ENCODE measurements at regions not wholly inside any gene's neighbourhood (a gene's known extent, or its start where the extent isn't known, plus 50 kb on each side); places are given as distances from the start of the nearest gene placed in this dataset.

DNA sequence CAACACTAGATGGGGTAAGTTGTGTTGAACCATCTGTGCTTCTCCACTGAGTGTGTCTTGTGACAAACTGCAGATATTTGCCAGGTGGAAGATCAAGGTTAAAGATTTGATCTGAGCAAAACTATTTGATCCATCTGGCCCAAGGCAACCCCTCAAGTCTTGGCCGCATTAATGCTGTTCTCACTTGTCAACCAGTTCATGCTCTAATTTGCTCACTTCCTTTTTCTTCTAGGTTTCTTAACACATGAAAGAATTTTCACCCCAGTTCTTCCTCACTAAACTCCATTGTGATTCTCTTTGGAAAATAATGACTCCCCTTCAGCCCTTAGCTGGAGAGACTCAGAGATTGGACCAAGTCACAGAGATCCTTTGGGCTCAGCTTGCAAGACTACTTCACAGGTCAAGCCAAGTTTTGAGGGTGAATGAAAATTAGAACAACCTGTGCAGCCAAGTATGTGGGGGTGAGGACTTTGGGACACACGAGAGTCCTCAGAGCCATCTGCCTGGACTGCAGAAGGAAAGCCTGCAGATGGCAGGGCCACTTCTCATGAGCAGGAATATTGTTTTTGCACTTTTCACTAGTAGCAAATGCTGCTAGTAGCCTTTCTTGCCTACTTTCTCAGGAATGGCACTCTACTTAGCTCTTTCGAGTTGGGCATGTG, 166.5 kb downstream of the AXIN2 start:
- DNase-seq (ENCODE audit: low read depth): no peak
- H3K4me3 ChIP-seq (ENCODE audit: low read depth, low read length): no peak overlapping the region
- no peak for TF ChIP-seq CTCF (IDR thresholded peaks at IDR 0.05; ENCODE audit: low read depth, low read length, missing control alignments)

GRCh38 chr17:65393514-65393913, 167.9 kb downstream of the AXIN2 start:
- no peak overlapping the region for H3K4me3 ChIP-seq (ENCODE audit: low read depth, low read length)
- no peak for TF ChIP-seq CTCF (IDR thresholded peaks at IDR 0.05; ENCODE audit: low read depth, low read length, missing control alignments)
- no peak for DNase-seq (ENCODE audit: low read depth)

DNA sequence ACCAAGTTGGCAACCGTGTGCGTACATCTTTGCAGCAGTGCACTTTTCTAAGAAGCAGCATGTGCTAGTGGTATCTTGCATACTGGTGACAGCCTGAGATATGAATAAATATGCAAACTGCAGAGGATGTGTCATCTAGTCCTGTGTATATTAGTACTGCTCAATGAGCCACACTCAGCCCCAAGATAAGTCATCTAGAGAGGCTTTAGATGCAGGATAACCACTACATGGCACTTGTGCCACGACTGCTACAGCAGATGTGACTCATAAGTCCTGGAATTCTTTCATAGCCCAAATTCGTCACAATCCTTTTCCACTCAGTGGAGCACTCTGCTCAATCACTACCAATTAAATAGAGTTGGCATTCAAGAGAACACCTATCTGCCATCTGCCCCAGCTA, 171.5 kb downstream of the AXIN2 start:
- no peak for DNase-seq (ENCODE audit: low read depth)
- no peak overlapping the region for H3K4me3 ChIP-seq (ENCODE audit: low read depth, low read length)
- TF ChIP-seq CTCF (IDR thresholded peaks at IDR 0.05; ENCODE audit: low read depth, low read length, missing control alignments): no peak

GRCh38 chr17:65389426-65389825, 172.0 kb downstream of the AXIN2 start:
- no peak for TF ChIP-seq CTCF (IDR thresholded peaks at IDR 0.05; ENCODE audit: low read depth, low read length, missing control alignments)
- no peak for DNase-seq (ENCODE audit: low read depth)
- no peak overlapping the region for H3K4me3 ChIP-seq (ENCODE audit: low read depth, low read length)

GRCh38 chr17:65388911-65389310, 172.5 kb downstream of the AXIN2 start:
- H3K4me3 ChIP-seq (ENCODE audit: low read depth, low read length): no peak overlapping the region
- DNase-seq (ENCODE audit: low read depth): no peak
- no peak for TF ChIP-seq CTCF (IDR thresholded peaks at IDR 0.05; ENCODE audit: low read depth, low read length, missing control alignments)

DNA sequence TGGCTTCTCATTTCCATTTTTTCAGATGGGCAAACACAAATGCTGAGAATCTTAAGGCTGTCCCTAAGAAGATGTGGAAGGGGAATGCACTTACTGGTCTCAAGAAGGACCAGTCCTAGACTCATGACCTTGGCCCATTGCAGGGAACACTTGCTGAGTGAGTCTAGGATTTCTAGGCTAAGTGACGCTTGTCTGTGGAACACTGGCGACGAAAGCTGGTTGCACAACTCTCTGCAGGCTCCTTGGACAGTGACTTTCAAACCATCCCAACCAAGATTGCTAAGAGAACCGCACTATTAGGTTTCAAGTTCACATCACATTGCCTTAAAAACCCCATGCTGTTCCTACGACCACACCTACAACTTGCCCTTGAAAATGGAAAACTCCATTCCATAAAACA, 174.1 kb downstream of the AXIN2 start:
- no peak for DNase-seq (ENCODE audit: low read depth)
- TF ChIP-seq CTCF (IDR thresholded peaks at IDR 0.05; ENCODE audit: low read depth, low read length, missing control alignments): no peak
- no peak overlapping the region for H3K4me3 ChIP-seq (ENCODE audit: low read depth, low read length)

GRCh38 chr17:65385726-65386125, 175.7 kb downstream of the AXIN2 start:
- DNase-seq (ENCODE audit: low read depth): no peak
- no peak overlapping the region for H3K4me3 ChIP-seq (ENCODE audit: low read depth, low read length)
- no peak for TF ChIP-seq CTCF (IDR thresholded peaks at IDR 0.05; ENCODE audit: low read depth, low read length, missing control alignments)

Measured in GM12864 (cell line).